Islet of Langerhans (tissue), 1 donor: ENCODE measurements at regions not wholly inside any gene's neighbourhood (a gene's known extent, or its start where the extent isn't known, plus 50 kb on each side); places are given as distances from the start of the nearest gene placed in this dataset.

ENCODE experiments used
- FAIRE-seq: peaks from one replicate; lab custom pipeline; 2011; peaks lifted over from hg19 to GRCh38; lab: Jason Lieb, UNC

- FAIRE-seq, result no peak
Measured at GRCh38 chrY:15404551-15404950, 880.2 kb downstream of the NLGN4Y start.

- FAIRE-seq, result no peak
Measured at GRCh38 chrY:15415165-15415564, 890.8 kb downstream of the NLGN4Y start.

GRCh38 chrY:15418613-15419012 is 894.3 kb downstream of the NLGN4Y start:
- FAIRE-seq, result no peak

GRCh38 chrY:15424665-15425132 is 900.4 kb downstream of the NLGN4Y start:
- FAIRE-seq, result no peak

DNA sequence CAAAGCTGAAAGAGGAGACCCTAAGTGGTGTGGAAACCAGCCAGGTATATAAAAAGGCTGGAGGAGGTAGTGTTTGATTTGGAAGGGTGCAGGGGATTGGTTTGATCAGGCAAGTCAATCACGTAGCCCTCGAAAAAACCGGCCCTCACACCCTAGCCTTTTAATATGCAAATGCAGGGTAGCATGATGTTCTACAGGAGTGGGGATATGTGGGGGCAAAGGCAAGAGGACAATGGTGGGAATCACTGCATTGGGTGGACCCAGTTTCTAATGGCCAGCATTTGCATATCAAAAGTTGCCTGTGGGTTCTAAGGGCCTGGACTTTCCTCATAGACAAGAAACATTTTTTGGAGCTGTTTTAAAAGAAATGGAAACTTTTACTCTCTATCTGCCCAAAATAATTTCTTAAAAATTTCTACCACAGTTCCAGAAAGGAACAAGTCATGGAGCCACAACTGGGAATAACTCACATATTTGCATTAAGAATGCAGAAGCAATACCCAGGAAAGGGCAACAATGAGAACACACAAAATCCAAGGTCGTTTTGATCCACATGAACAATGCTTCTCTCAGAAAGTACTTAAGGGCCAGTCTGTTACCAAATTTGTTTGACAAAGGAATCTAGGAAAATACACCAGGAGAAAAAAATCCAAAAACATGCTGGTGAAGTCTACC is 915.8 kb downstream of the NLGN4Y start:
- no peak for FAIRE-seq

- no peak for FAIRE-seq
Measured at GRCh38 chrY:15440696-15441408, 916.5 kb downstream of the NLGN4Y start.

GRCh38 chrY:15441878-15442277 is 917.5 kb downstream of the NLGN4Y start:
- FAIRE-seq, result no peak

- no peak for FAIRE-seq
Measured at GRCh38 chrY:15445871-15446270, 921.5 kb downstream of the NLGN4Y start.

- no peak for FAIRE-seq
Measured at GRCh38 chrY:15446861-15447260, 922.5 kb downstream of the NLGN4Y start.

- no peak for FAIRE-seq
Measured at GRCh38 chrY:15447959-15448358, 923.6 kb downstream of the NLGN4Y start.

DNA sequence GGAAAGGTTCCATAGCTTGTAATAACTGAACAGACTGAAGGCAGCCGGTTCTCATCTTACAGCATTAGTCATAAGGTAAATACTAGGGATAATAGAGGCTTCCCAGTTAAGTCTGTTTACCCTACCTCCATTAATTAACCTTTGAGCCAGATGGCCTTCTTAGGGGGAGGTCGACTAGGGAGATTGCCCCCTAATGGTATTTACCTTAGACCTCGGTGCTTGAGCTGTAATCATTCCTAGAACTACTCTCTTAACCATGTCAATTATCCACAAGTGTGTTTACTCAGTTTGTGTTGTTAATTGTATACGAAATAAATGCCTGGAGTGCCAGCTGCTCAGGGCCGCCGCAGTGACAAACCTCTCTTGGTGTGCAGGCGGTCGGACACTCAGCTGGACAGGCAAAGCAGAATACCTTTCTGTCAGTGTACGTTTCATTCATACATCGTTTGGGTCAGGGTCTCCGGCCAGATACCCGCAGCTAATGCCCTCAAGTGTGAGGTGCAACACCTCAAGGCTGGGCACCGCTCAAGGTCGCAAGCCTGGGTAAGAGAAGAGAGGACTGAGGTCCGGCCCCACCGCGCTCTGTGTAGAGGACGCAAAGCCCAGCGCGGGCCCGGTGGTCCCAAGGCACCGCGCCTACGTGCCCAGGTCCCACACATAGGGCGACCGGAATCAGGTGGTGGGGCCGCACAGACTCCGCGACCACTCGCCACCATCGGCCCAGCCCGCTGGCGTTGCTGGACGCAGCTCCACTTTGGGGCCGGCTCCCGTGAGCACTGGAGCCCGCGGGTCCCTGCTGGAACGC is 931.0 kb downstream of the NLGN4Y start:
- FAIRE-seq, result peak; percentile 99

- FAIRE-seq, result no peak
Measured at GRCh38 chrY:15455980-15456469, 931.7 kb downstream of the NLGN4Y start.

DNA sequence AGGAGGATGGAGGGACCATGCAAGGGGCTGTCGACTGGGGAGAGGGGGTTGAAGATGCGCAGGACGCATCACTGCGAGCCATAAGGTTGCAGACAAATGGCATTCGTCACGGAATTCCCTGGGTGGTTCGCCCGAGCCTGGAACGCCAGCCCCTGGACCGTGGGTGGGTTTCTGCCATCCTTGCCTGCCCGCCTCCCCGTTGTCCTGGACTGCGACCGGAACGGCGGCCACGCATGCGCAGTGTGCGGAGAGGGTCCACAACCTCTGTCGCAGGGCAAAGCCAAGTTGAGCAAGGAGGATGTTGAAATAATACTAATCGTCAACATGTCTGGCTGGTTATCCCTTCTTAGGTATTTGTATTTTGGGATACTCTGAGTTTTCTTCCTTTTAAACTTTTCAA is 932.2 kb downstream of the NLGN4Y start:
- no peak for FAIRE-seq

- no peak for FAIRE-seq
Measured at GRCh38 chrY:15457682-15458081, 933.4 kb downstream of the NLGN4Y start.

DNA sequence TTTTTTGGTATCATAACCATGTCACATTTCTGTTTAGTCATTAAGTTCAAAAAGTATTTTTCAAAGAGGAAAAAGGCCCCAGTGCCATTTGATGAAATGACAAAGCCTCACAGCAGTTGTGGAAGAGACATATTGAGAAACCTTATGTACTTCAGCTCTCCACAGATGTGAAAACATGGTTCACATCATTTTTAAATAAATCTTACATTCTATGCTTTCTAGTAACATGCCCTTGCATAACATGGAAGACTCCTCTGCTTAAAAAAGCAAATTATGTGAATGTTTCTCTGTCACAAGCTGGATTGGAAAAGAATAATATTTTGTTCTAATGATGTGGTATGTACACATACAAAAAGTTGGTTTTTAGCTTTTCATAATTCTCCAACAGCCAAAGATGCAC is 934.1 kb downstream of the NLGN4Y start:
- no peak for FAIRE-seq

- FAIRE-seq, result no peak
Measured at GRCh38 chrY:15465880-15466279, 941.6 kb downstream of the NLGN4Y start.

DNA sequence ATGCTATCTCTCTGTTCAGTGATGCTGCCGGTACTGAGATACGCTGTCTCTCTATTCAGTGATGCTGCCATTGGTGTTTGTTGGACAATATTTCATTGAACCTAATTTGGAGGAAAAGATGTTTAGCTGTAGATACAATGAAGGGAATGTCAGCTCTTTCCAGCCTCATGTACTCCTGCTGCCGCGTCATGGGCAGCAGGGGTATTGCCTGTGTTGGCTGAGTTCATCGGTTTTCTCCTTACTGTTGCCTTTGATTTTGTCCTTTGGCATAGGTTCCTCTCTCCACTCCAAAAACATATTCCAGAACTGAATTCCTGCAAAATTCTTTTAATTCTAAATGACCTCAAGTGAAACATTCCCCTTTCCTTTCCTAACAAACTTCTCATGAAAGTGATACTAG is 942.6 kb downstream of the NLGN4Y start:
- no peak for FAIRE-seq

DNA sequence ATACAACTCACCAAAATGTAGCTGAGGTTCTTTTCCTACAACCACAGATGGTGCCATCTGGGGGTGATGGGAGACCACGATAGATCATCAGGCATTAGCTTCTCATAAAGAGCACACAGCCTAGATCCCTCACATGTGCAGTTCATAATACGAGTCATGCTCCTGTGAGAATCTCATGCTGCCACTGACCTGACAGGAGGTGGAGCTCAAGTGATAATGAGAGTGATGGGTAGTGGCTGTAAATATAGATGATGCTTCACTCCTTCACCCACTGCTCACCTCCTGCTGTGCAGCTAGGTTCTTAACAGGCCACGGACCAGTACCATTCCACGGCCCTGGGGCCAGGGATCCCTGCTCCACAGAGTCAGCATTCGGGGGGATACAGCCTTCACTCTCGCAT is 943.8 kb downstream of the NLGN4Y start:
- no peak for FAIRE-seq

- no peak for FAIRE-seq
Measured at GRCh38 chrY:15471371-15471770, 947.0 kb downstream of the NLGN4Y start.

DNA sequence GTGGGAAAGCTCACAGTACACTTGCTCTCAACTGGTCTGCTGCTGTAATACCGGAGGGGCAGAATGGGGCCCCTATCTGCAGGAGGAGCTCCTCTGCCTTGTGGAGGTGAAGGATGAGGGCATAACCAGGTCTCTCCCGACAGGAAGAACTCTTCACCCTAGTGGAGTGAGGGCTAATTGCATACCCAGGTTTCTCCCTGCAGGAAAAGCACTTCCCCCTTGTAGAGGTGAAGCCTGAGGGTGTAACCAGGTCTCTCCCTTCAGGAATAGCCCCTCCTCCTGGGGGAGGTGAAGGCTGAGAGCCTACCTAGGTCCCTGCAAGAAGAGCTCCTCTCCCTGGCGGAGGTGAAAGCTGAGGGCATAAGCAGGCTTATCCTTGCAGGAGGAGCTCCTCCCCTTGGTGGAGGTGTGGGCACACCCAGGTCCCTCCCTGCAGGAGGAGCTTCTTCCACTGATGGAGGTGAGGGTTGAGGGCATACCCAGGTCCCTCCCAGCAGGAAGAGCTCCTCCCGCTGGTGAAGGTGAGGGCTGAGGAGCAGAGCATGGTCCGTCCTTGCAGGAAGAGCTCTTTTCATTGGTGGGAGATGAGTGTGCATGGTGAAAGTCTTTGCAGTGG is 954.1 kb downstream of the NLGN4Y start:
- FAIRE-seq, result no peak

DNA sequence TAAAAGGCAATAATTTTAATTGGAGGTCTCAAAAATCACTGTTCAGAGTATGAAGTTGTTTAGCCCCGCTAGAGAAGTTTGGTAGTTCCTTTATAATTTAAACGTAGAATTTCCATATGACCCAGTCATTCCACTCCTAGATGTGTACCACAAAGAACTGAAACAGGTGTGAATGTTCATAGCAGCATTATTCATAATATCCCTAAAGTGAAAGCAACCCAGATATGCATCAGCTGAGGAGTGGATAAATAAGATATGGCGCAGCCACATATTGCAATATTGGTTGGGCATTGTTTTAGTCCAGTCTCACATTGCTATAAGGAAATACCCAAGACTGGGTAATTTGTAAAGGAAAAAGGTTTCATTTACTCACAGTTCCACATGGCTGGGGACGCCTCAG is 976.2 kb downstream of the NLGN4Y start:
- no peak for FAIRE-seq

DNA sequence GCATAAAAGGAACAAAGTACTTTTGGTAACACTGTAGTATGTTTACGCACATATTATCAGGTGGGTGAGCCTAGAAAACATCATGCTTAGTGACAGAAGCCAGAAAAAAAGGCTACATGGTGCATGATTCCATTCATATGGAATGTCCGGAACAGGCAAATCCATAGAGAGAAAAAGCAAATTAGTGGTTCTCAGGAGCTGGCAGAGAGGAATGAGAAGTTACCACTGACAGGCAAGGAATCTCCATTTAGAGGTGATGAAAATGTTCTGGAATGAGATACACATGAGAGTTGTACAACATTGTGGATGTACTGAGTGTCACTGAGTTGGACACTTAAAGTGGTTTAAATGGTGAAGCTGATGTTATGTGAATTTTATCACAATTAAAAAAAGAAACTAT is 976.9 kb downstream of the NLGN4Y start:
- no peak for FAIRE-seq

DNA sequence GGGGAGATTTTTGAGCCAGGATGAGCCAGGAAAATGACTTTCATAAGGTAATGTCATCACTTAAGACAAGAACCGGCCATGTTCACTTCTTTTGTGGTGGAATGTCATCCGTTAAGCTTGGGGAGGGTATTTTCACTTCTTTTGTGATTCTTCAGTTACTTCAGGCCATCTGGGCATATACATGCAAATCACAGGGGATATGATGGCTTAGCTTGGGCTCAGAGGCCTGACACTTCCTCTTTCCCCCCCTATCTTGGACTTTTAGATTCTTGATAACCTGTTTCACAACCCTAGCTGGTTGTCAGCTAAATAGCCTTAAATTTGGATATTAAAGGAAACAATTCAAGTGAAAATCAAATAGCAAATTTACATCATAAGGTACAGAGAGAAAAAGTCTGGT is 986.0 kb downstream of the NLGN4Y start:
- FAIRE-seq, result no peak
